KMS-11 (cell line): ENCODE measurements at regions not wholly inside any gene's neighbourhood (a gene's known extent, or its start where the extent isn't known, plus 50 kb on each side); places are given as distances from the start of the nearest gene placed in this dataset.
A peak's percentile ranks its signal among the peaks of the same experiment; 100 is the strongest.

Experiments used
- H2AFZ ChIP-seq: fragments of 200-600 bp; sonication (generic); 2 replicates; pipeline ENCODE4 v1.6.1; 2016; ENCODE audit warnings: antibody characterized with exemption, mixed run types, low read depth
- H3K27ac ChIP-seq: fragments of 200-600 bp; sonication (generic); 2 replicates; pipeline ENCODE4 v1.6.1; 2016; ENCODE audit warnings: mild to moderate bottlenecking, mixed run types
- H3K27me3 ChIP-seq: fragments of 200-600 bp; sonication (generic); 2 replicates; pipeline ENCODE4 v1.6.1; 2017; ENCODE audit warnings: mild to moderate bottlenecking, low read depth, mixed run types, moderate library complexity; ENCODE audit not compliant: insufficient read depth
- H3K36me3 ChIP-seq: fragments of 200-600 bp; sonication (generic); 2 replicates; pipeline ENCODE4 v1.6.1; 2017; ENCODE audit warnings: mild to moderate bottlenecking, mixed run types; ENCODE audit not compliant: insufficient read depth
- H3K4me1 ChIP-seq: fragments of 200-600 bp; sonication (generic); 2 replicates; pipeline ENCODE4 v1.6.1; 2016; ENCODE audit warnings: mild to moderate bottlenecking, low read depth, mixed run types; ENCODE audit not compliant: poor library complexity, severe bottlenecking
- H3K4me2 ChIP-seq: fragments of 200-600 bp; sonication (generic); 2 replicates; pipeline ENCODE4 v1.7.0; 2016; ENCODE audit warnings: mild to moderate bottlenecking, mixed run types
- H3K4me3 ChIP-seq: fragments of 200-600 bp; sonication (generic); IDR thresholded peaks from 2 replicates; pipeline ENCODE4 v1.6.1; 2017; ENCODE audit warnings: low read depth, low read length, mixed read lengths; ENCODE audit not compliant: insufficient read depth
- H3K79me2 ChIP-seq: fragments of 200-600 bp; sonication (generic); 2 replicates; pipeline ENCODE4 v1.6.1; 2016; ENCODE audit warnings: low read depth, mixed run types; ENCODE audit not compliant: insufficient read depth
- H3K9ac ChIP-seq: fragments of 200-600 bp; sonication (generic); 2 replicates; pipeline ENCODE4 v1.6.1; 2016; ENCODE audit warnings: mild to moderate bottlenecking, mixed run types
- H4K20me1 ChIP-seq: fragments of 200-600 bp; sonication (generic); 2 replicates; pipeline ENCODE4 v1.6.1; 2016; ENCODE audit warnings: mild to moderate bottlenecking, mixed run types; ENCODE audit not compliant: insufficient read depth
- TF ChIP-seq, protein P1 (sequence below): fragments of 200-600 bp; sonication (generic); conservative IDR thresholded peaks from 2 replicates; pipeline ENCODE4 v1.6.1; 2017; ENCODE audit warnings: low read depth, mild to moderate bottlenecking, antibody characterized with exemption, low read length, moderate library complexity, mixed read lengths

DNA sequence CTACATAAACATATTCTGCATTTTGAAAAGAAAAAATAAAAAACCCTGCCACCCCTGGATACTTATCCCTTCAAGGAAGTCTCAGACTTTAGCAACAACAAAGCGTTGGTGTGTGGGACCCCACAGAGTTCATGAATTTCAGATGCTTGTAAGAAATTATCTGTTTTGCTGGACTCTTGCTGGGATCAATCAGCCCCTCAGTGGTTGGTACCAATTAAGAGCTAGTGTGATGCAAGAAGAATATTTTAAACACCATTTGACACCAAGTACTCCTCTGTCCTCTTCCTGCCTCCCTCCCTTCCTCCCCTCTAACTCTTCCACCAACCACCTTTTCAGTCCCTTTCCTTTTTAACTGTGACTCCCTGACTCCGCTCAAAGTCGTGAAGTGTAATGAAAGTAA lies 51.5 kb downstream of the SST start:
- H3K27ac ChIP-seq = no peak overlapping the region
- no peak overlapping the region for H3K4me3 ChIP-seq
- TF ChIP-seq, protein P1, sequence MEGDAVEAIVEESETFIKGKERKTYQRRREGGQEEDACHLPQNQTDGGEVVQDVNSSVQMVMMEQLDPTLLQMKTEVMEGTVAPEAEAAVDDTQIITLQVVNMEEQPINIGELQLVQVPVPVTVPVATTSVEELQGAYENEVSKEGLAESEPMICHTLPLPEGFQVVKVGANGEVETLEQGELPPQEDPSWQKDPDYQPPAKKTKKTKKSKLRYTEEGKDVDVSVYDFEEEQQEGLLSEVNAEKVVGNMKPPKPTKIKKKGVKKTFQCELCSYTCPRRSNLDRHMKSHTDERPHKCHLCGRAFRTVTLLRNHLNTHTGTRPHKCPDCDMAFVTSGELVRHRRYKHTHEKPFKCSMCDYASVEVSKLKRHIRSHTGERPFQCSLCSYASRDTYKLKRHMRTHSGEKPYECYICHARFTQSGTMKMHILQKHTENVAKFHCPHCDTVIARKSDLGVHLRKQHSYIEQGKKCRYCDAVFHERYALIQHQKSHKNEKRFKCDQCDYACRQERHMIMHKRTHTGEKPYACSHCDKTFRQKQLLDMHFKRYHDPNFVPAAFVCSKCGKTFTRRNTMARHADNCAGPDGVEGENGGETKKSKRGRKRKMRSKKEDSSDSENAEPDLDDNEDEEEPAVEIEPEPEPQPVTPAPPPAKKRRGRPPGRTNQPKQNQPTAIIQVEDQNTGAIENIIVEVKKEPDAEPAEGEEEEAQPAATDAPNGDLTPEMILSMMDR = no peak
- no peak overlapping the region for H3K9ac ChIP-seq
- H4K20me1 ChIP-seq = no peaks in the 10 kb centered on the region
- no peaks in the 10 kb centered on the region for H3K36me3 ChIP-seq
- H3K79me2 ChIP-seq = no peaks in the 10 kb centered on the region
- no peak overlapping the region for H3K4me2 ChIP-seq
- no peak overlapping the region for H2AFZ ChIP-seq
- no peaks in the 10 kb centered on the region for H3K27me3 ChIP-seq
- H3K4me1 ChIP-seq = no peaks in the 10 kb centered on the region

DNA sequence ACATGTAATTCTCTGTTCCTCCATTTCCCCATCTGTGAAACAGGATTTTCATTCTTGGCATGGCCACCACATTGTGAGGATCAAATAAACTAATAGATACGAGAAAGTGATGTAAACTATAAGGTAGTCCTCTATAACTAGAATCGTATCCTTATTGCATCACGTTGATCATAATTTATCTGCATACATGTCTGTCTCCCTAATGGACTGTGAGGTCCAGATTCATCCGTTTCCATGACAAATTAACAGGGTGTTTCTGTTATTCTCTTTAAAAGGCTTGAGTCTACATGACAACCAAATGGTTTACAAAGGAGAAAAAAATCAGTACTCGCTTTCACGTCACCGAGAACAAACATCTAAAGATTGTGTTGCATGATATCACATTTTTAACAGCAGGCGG lies 53.0 kb downstream of the SST start:
- Histone ChIP-seq H2AFZ (no peak overlapping the region), H3K4me2 (no peak overlapping the region), H3K79me2 (no peaks in the 10 kb centered on the region), H4K20me1 (no peaks in the 10 kb centered on the region), H3K9ac (no peak overlapping the region), H3K36me3 (no peaks in the 10 kb centered on the region), H3K27me3 (no peaks in the 10 kb centered on the region), H3K4me1 (no peaks in the 10 kb centered on the region), H3K27ac (no peak overlapping the region), H3K4me3 (no peak overlapping the region)
- TF ChIP-seq, protein P1 = no peak

DNA sequence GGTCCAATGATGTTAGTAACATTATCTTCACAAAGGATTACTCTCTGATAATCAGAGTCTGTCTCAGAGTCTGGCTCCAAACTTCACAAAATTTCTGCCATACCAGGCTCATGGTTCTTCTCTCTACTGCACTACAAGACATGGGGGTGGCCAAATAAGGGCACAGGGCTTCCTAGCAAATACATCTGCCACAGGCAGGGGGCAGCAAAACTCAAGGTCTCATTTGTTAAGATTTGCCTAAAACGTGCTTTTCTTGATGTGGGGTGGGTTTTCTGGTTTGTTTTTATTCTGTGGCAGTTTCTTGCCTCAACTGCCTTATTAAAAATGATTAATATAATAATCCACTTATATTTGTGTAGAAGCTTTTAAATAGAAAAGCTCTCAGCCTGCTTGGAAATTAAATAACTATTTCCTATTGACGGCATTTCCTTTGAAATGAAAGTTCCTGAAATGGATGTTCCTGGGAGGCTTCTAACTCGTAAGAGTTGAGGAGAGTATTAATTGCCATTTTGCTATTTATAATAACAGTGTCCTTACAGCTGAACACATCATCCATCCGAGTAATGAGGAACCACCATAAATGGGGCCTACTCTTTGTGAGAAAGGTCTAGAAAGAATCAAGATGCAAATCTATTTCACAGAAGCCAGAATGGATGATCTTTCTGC lies 53.8 kb downstream of the SST start:
- H2AFZ ChIP-seq = no peak overlapping the region
- no peaks in the 10 kb centered on the region for H4K20me1 ChIP-seq
- TF ChIP-seq, protein P1 = peak; percentile 82
- no peak overlapping the region for H3K27ac ChIP-seq
- no peak overlapping the region for H3K4me3 ChIP-seq
- no peaks in the 10 kb centered on the region for H3K4me1 ChIP-seq
- H3K9ac ChIP-seq = no peak overlapping the region
- no peak overlapping the region for H3K4me2 ChIP-seq
- H3K79me2 ChIP-seq = no peaks in the 10 kb centered on the region
- H3K36me3 ChIP-seq = no peaks in the 10 kb centered on the region
- no peaks in the 10 kb centered on the region for H3K27me3 ChIP-seq

DNA sequence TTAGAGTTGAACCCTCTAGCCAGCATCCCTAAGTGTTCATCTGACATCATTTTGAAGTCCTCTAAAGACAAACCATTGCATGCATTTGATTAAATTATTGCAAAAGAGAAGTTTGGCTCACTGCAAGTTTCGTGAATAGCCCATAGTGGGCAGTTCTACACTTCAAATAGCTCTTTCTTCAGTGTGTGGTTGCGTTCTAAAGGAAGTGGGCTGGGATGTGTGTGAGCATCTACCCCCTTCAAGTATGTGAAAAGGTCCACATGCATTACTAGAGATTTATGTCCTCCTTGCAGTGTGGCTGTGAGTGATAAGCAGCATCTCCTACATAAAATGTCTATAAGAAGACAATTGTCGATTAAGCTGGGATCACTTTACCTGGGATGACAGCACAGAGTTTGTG lies 54.6 kb downstream of the SST start:
- no peaks in the 10 kb centered on the region for H4K20me1 ChIP-seq
- no peak overlapping the region for H2AFZ ChIP-seq
- no peak overlapping the region for H3K9ac ChIP-seq
- H3K27me3 ChIP-seq = no peaks in the 10 kb centered on the region
- no peak overlapping the region for H3K4me3 ChIP-seq
- no peaks in the 10 kb centered on the region for H3K79me2 ChIP-seq
- H3K4me1 ChIP-seq = no peaks in the 10 kb centered on the region
- no peak overlapping the region for H3K27ac ChIP-seq
- H3K4me2 ChIP-seq = no peak overlapping the region
- TF ChIP-seq, protein P1 = no peak
- no peaks in the 10 kb centered on the region for H3K36me3 ChIP-seq
